ENCODE measurements at regions not wholly inside any gene's neighbourhood (a gene's known extent, or its start where the extent isn't known, plus 50 kb on each side); places are given as distances from the start of the nearest gene placed in this dataset.

DNA sequence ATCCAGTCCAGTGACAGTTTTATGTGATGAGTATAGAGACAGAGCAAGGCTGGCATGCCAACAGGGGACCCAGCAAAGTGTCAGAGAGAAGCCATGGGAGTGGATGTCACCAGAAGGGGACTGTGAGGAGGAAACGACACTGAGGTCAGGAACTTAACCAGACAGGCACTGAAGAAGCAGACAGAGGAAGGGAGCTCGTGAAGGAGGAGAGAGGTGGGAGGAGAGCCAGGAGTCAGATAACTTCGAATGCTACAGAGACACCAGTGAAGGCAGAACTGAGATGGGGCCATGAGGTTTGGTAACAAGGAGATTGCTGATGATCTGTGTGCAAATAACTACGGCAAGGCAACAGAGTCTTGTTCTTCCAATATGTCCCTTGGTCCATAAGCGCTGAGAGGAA, 211.1 kb upstream of the FOXA2 start:
- DNase-seq, result no peak

DNA sequence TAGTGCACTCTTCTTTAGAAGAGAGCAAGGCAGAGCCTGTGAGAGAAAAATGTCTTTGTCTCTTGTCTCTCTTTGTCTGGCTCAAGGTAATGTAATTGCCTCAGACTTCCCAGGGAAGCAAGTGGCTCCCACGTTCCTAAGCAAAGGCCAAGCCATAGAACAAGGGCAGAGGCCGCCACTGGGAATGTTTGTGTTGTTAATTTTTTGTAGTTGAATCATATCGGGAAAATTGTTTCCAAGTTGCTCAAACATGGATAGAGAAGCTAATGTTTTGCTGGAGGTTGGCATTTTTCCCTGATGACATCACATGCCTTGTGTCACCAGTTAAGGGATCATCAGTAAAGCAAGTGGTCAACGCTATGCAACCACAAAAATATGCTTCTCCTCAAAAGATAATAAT, 211.5 kb upstream of the FOXA2 start:
- no peak for DNase-seq

DNA sequence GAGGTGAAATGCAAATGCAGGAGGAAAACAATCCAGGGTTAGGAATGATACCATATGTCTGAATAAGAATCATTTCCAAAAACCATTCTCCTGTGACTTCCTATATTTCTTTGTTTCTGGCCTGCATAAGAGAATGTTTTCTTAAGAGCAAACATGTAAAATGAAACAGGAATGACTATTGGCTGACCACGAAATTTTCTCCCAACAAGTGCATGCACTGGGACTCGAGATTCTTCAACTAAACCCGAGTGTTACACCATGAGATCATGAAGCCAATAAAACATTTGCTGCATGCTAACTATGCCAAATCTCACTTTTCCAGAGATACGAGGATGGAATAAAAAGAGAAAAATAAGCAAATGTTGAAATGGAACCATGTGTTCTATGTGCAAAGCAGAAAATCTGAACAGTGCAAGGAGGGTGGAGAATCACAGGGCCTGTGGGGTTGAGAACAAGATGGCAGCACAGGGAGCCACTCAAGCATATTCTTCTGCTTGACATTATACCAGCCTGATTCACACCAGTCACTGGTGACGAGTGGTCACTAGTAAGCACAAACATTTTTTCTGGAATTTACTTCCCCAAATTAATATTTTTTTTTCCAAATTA, 212.2 kb upstream of the FOXA2 start:
- no peak for DNase-seq

DNA sequence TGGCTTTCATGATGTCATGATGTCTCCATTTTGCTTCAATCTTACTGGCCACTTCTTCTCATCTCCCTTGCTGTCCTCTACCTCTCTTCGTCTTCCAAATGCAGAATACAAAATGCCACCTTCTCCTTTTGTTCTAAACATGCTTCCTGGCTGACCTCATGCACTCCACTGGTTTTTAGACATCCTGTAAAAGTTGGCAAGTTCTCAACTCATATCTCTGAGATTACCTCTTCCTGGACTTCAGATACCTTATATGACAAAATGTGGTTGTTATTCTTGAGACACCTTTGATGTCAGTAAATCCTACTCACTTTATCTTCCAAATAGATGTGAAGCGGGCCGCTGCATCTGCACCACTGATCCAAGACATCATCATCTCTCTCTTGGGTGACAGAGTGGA, 212.7 kb upstream of the FOXA2 start:
- DNase-seq, result no peak

DNA sequence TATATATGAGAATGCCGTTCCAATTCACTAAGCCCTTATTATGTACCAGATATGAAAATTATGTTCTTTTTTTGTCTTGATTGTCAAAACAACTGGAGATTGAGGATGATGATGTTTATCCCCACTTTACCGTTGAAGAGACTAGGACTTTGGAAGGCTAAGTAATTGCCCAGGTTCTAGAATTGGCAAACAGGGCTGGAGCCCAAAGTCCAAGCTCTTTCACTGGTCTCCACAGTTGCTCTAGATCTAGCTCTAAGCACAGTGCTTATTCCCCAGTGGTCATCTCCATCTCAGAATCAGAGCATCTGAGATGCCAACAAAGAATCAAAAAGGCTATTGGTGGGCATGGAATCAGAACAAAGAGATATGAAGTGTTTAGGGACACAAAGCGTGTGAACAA, 215.3 kb upstream of the FOXA2 start:
- no peak for DNase-seq

DNA sequence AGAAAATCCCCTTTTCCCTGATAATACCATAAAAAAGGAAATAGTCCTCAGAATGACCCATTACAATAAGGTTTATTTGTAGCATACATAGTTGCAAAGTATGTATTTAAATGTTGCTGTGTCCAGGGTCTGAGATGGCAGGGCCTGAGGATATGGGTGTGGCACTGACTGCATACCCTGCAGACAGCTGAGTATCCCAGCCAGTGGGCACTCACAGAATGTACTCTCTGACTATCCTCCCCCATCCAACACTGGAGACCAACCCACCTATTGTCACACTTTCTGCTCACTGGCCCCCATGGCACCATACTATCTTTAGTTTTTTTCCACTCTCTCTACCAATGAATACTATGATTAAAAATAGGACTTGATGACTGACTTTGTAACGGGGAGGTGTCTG, 215.8 kb upstream of the FOXA2 start:
- DNase-seq, result no peak

DNA sequence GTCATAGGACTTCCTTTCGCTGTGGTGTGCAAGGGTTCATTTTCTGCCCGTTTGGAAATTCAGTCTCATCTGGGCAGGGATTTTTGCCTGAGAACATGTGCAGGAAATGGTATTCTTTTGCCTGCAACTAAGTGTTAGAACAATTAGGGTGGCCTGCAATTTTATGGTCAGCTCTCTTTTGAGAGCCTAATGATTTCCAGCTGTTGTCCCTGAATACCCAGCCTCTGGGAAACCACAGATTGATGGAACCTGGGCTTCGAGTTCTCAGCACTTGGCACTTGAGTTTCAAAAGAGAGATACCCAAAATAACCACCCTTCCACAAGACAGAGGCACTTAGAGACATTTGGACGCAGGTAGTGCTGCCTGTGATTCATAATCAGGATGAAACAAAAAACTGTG, 217.2 kb upstream of the FOXA2 start:
- no peak for DNase-seq

DNA sequence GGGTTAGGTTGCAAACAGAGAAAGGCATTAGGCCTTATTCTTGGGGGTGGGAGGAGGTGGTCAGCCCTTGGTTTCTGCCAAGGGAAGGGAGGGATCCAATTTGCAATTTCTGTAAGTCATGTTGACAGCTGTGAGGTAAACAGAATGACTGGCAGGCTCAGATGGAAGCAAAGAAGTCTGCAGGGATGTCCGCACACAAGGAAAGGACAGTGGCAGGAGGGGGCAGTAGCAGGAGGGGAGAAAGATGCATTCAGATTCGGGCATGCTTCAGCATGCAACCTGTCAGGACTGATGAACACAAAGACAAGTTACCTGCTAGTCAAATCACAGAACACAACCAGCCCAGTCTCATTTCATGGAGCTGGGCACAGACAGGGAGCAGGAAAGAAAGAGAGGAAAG, 217.9 kb upstream of the FOXA2 start:
- DNase-seq, result no peak

DNA sequence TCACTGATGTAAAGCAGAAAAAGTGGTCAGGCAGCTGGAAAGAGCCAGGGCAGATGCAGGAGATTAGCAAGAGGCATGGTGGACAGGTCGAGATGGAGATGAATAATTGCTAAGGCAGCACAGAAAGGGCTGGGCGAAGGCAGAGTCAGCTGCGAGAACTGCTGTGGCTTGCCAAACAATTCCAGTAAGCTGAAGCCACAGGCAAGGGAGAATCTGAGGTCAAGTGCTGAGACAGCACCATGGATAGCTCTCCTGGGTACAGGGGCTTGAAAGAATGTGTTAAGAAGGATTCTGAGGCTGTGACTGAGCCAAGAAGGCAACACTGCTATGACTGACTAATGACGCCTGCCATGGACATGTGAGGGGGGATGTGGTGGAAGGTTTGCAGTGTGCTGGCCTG, 220.8 kb upstream of the FOXA2 start:
- DNase-seq, result no peak

DNA sequence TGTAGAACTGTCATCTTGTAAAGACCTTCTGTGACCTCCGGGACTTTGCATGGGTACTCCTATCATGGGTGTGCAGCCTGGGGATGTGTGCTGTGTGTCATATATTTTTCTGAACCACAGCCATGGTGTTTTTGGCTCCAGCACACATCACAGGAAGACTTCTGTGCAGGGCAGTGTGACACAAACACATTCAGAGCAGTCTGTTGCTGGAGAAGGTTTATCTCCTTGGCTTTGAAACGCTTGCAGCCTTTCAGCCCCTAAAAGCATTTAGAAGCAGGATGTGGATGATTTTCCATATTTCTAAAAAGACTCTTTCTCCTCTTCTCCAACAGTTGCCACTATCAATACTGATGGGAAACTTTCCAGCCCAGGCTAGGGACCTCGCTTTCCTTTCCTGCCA, 221.6 kb upstream of the FOXA2 start:
- DNase-seq, result no peak

DNA sequence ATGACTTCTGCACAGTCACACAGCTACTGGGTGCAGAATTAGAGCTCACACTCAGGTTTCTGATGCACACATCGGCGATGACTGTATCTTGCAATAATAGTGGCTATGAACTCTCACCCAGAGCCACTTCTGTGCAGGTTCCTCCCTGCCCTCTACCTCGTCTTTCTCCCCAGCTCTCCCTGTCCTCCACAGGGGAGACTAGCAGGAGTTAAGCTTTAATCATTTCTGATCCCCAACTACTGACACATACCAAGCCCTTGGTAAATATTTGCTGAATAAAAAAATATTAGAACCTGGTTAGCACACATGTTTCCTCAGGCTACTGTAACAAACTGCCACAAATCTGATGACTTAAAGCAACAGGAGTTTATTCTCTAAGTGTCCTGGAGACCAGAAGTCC, 222.7 kb upstream of the FOXA2 start:
- no peak for DNase-seq

DNA sequence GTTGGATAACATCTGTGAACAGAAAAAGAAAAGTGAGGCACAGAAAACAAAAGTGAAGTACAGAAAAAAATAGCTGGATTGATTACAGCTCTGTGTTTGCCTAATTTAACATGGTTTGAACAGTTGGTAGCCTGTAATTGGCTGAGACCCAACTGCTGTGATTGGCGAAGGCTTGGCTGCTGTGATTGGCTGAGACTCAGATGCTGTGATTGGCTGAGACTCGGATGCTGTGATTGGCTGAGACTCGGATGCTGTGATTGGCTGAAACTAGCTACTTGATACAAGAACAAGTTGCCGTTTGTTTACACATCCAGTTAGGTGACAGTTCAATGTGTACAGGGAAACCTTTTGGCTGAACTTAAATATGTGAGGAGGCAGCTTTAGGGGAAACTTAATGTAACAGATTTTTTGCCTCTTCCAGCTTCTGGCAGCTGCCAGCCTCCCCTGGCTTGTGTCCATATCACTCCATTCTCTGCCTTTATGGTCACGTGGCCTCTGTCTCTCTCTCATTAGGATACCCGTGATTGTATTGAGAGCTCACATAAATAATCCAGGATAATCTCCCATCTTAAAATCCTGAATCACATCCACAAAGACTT, 223.4 kb upstream of the FOXA2 start:
- no peak for DNase-seq

DNA sequence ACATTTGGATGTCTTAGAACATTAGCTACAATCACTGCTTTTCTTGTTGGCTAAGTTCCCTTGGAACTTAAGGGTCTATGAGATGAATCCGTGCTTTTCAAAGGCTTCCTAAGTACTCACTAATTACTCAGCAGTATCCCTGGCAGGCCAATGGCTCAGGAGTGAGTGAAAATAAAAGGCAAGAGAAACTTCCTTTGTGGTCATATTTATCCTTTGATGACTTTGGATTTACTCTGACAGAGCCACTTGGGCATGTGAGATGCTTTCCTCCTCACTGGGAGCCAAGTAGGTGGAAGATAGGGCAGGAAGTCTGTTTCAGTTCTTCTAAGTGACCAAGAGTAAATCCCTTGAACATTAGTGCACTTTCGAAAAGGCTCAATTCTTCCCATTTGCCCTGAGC, 224.3 kb upstream of the FOXA2 start:
- no peak for DNase-seq

DNA sequence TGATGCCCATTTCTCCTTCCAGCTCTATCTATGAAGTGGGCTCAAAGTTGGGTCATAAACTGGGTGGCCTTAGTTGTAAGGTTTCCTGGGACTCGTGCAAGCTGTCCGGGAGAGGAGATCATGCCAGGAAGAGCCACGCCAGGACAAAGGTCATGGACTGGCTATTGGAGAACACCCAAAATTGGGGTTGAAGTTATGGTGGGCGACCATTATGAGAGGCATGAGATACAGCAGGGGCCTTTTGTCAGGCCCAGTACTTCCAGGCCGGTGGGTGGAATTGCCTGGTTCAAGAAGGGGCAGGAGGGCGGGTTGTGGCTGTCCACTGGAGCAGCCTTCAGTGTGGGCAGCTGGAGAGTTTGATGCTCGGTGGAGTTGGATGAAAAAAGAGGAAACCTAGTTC, 225.1 kb upstream of the SSTR4 start:
- DNase-seq, result no peak

DNA sequence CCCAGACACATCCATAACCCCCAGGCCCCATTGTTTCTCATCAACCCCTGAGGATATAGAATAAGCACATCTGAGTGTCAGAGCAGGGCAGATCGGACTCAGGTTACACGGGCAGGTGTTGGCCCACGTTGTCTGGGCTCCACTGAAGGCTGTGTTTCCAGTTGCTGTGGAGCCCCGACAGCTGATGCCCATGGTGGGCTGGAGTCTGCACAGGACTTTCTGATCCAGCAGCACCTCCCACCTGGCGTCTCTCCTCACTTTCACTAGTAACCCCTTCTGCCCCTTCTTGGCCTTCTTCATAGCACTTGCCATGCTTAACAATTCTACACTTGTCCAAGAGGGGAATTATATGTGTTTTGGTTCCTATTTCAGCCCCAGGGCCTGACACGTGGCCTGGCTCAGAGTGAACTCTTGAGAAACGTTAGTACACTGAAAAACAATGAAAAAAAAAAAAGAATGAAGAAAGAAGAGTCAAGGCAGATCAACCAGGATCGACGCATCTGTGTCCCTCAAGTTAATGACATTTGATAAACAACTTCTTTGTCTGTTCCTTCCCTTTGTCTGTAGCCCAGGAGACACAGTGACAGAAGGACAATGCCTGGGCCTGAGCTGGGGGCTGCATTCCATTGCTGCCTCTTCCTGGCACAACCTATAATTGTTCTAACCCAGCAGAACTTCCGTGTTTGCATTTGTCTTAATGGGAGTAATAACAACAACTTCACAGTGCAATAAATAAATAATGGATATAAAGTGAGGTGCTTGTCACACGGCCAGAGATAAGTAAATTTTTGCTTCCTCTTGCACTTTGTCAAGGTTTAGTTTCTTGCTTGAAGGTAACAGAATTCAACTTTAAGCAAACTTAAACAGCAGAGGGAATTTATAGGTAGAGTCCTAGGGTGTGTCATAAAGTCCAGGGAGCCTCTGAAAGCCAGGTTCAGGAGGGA, 224.2 kb upstream of the SSTR4 start:
- no peak for DNase-seq

DNA sequence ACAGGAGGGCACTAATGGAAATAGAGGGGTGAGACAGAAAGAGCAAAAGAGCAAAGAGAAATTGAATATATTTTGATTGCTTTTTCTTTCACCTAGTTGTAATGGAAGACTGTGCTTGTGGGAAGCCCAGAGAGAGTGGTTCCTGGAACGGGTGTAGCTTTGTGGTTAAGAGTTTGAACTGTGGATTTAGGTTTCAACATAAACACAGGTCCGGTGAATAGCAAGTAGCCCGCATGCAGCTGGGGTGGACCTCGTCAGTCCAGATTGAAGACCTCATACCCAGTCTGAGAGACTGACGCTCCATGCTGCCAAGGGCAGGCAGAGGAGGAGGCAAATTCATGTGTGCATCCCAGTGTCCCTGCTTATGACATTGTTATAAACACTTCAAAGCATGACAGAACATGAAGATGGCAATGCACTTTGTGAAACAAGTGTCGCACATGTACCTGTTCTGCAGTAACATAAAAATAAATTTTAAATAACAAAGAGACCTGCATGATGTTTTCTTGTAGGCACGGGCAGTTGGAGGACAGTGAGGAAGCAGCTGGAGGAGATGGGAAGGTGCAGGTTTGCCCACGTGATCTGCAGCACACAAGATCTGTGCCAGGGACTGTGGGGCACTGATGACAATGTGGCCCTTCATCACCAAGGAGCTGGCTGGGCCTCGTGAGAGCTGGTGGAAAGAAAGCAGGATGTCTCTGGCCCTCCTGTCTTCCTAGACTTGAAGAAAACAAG, 220.5 kb upstream of the SSTR4 start:
- DNase-seq, result no peak

DNA sequence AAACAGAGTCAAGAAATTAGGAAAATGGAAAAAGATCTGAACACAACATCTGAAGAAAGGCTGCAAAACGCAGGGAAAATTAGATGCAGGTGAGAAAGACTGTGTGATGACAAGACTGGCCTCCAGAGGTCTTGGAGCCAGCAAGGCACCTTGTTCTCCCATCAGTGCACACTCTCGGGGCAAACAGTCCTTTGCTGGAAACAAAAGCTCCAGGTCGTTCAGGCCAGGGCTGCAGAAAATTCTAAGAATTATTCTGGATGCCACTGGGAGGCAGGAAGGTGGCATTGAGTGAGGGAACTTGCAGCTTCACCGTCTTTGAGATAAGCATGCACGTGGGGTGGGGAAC, 219.9 kb upstream of the SSTR4 start:
- DNase-seq, result no peak

DNA sequence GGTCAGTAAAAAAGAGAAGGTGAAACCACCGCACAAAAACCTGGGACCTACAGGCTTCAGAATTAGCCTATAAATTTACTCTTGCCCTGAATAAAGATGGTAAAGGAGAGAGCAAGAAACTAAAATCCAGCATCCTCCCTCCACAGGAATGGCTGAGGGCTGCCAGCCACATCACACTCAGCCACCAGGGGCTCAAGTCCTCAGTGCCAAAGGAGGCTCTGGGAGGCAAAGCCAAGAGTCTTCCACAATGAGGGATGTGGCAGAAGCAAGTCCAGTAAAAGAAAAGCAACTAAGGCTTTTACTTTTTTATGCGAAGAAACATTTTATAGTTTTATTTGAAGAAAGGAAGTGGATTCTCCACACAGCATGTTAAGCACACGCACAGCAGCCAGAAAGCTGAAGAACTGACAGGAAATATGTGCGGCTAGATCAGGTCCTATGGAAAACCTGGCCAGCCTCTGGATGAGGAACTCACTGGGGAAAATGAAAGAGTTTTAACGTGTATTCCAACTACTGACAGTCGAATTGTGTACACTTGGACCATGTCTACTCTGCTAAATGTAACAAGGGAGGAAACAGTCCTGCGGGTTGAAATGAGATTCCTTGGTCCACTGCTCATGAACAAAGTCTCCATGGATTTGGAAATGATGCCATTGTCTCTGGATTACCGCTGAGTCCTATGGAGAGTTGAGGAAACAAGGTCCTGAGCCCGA, 219.4 kb upstream of the SSTR4 start:
- DNase-seq, result no peak

DNA sequence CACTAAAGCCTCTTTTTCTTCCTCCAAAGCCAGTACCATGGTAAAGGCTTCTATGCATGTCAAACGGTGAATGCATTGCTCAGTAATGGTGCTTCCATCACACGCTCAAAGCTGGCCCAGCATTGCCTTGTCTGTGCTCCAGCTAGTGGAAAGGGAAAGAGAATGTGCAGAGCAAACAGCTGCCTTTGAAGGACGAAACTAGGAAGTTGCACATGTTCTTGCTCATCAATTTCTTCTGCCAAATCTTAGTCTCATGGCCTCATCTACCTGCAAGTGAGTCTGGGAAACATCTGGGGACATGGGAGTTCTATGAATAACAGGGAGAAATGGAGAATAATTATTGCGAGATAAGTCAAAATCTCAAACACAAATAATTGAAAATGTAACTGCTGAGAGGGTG, 216.5 kb upstream of the SSTR4 start:
- no peak for DNase-seq

DNA sequence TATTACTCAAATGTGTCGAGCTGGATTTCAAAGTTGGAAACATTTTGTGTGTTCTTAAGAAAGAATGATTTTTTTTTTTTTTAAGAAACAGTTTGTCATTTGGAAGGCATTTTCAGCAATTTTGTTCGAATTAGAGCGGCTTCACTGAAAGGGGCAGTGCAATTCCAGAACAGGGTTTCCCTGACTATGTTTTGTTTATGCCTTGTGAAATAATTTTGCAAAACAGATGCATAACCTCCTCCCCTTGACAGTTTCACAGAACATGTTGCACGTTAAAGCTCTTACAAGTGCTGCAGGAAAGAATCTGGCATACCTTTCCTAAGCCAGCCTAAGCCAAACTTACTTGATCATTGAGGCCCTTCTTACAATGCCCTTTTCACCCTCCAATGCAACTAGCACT, 216.0 kb upstream of the SSTR4 start:
- DNase-seq, result no peak

DNA sequence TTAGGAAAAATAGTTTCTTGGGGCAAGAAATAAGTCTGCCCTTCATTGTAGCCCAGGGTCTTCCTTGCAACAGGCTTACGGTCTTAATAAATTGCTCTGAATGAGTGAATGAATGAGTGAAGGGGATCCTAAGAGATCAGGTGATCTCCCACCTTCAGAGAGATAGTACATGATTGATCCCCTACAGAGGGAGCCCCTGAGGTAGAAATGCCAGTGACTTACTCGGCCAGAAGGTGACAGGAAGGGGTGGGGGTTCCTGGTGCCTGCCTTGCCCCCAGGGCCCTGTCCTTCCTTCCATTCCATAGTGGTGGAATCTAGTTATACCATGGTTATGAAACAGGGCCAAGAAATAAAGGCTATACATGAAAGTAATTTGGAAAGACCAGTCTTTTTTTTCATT, 215.3 kb upstream of the SSTR4 start:
- no peak for DNase-seq

DNA sequence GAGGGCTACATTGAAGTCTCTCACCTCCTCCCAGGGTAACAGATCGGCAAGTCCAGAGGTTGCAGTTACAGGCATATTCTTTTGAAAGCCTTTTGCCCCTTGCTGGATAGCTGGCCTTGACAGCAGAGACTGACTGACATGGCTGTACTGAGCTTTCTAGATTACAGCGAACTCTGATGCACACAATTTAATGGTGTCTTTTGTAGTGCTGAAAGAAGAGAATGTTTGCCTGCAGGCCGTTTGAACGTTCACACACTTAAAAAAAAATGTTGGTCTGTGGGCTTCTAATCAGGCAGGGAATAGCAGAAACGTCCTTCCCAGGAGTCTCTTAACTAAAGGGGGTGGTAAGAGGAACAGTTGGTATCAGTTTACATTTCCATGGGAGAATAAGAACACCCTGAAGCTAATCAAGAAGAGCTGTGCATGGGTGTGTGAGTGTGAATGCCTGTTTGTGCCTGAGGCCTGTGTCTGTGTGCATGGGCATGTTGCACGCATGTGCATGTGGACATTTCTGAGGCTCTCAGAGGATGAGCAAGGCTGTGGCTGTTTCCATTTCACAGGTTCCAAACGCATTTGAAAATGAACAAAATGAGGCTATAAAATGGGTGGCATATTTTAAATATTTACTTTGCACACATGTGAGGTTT, 213.9 kb upstream of the SSTR4 start:
- no peak for DNase-seq

DNA sequence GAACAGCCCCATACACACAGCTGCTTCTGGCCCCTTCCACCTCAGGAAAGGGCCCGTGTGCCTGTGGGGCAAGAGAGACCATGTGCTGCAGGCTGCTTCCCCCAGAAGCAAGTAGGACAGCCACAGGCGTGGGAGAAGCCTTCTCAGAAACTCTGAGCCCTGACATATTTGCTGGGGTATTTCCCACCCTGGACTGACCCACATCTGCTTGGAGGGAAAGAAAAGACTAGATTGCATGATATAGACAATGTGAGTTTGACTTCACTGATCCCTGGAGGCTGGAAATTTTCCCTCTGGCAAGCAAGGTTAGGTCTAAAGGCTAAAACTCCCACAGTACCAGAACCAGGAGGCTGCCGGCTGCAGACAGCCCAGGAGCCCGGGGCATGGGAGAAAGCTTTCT, 213.3 kb upstream of the SSTR4 start:
- no peak for DNase-seq

Data from activated CD4-positive, alpha-beta T cell treated with anti-CD3 and anti-CD28 coated beads, Interleukin-2, amount 50 U/mL, for 48 hours (primary cell).